PC-3 (cell line): ENCODE measurements at regions not wholly inside any gene's neighbourhood (a gene's known extent, or its start where the extent isn't known, plus 50 kb on each side); places are given as distances from the start of the nearest gene placed in this dataset.

ENCODE experiments used
- EZH2 ChIP-seq: fragments of 300-600 bp; sonication (generic); IDR thresholded peaks from one replicate; pipeline ENCODE4 v1.6.1; 2017; ENCODE audit warnings: antibody characterized with exemption, mild to moderate bottlenecking, low read length; ENCODE audit not compliant: unreplicated experiment
- TF ChIP-seq, protein P1 (sequence below): fragments of 300-600 bp; sonication (generic); conservative IDR thresholded peaks from 2 replicates; pipeline ENCODE4 v1.5.1; 2017; ENCODE audit warnings: antibody characterized with exemption, low read depth, mild to moderate bottlenecking, low read length

DNA sequence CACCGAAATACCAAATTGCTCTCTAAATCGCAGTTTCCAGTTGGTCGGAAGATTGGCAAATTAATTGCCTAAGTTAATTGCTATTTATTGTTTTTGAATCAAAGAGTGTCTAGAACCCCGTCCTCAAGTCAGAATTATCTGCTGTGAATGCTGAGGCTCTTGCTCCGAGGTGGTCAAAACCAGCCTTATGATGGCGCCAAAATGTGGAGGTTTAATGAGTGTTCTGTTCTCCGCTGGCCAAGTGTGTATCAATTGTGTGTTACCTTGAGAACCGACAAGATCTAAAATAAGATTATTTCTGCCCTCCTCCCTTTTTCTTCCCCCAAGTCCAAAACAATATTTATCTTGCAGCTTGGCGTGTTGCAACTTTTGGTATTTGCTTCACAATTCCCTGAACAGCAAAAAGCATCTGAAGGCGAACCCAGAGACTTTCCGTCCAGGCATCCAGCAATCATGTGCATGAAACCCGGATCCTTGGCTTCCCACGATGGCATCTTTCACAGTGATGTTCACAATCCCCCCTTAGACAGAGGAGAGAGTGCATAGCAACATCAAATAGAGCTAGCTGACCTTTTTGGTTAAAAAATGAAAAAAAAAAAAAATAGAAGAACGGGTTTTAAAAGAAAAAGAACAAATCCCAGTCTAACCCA is 323.0 kb downstream of the MYCN start:
- TF ChIP-seq, protein P1, sequence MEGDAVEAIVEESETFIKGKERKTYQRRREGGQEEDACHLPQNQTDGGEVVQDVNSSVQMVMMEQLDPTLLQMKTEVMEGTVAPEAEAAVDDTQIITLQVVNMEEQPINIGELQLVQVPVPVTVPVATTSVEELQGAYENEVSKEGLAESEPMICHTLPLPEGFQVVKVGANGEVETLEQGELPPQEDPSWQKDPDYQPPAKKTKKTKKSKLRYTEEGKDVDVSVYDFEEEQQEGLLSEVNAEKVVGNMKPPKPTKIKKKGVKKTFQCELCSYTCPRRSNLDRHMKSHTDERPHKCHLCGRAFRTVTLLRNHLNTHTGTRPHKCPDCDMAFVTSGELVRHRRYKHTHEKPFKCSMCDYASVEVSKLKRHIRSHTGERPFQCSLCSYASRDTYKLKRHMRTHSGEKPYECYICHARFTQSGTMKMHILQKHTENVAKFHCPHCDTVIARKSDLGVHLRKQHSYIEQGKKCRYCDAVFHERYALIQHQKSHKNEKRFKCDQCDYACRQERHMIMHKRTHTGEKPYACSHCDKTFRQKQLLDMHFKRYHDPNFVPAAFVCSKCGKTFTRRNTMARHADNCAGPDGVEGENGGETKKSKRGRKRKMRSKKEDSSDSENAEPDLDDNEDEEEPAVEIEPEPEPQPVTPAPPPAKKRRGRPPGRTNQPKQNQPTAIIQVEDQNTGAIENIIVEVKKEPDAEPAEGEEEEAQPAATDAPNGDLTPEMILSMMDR = no peak
- no peak for TF ChIP-seq EZH2
